ENCODE measurements at regions not wholly inside any gene's neighbourhood (a gene's known extent, or its start where the extent isn't known, plus 50 kb on each side); places are given as distances from the start of the nearest gene placed in this dataset.

- Histone ChIP-seq H3K9ac (replicated peaks in 1 of 4; ENCODE audit: extremely low read depth in 1 of 4, low read depth in 3 of 4, low read length in 3 of 4) (no peak overlapping the region), H4K20me1 (replicated peaks in 1 of 2; ENCODE audit: control insufficient read depth in 1 of 2, insufficient read depth in 2 of 2, low read length in 2 of 2) (no peaks in the 10 kb centered on the region), H3K4ac (replicated peaks; ENCODE audit: insufficient read length, low read depth, low read length) (no peak overlapping the region), H3K9me3 (ENCODE audit: insufficient read depth in 2 of 2, low read depth in 1 of 2, low read length in 1 of 2) (no peaks in the 10 kb centered on the region), H3K79me1 (ENCODE audit: low read depth, low read length) (no peaks in the 10 kb centered on the region), H2AK5ac (ENCODE audit: low read depth, low read length) (no peak overlapping the region), H2BK120ac (replicated peaks; ENCODE audit: low read depth, low read length) (no peak overlapping the region), H3K4me2 (ENCODE audit: insufficient read depth in 1 of 2, low read depth in 2 of 2, low read length in 2 of 2) (no peak overlapping the region), H3K79me2 (ENCODE audit: control insufficient read depth in 1 of 2, insufficient read depth in 2 of 2, low read length in 2 of 2) (no peaks in the 10 kb centered on the region), H2BK15ac (ENCODE audit: low read length) (no peak overlapping the region), H3K18ac (ENCODE audit: extremely low read depth, low read length) (no peak overlapping the region; the same call in 1 of the 2 replicates), H3K23ac (ENCODE audit: insufficient read length) (no peak overlapping the region), H3K14ac (ENCODE audit: insufficient read length) (no peak overlapping the region), H4K5ac (ENCODE audit: insufficient read length, low read depth, low read length) (no peak overlapping the region), H3K27me3 (replicated peaks in 1 of 4; ENCODE audit: control insufficient read depth in 3 of 4, extremely low read depth in 1 of 4, insufficient read depth in 3 of 4, low read length in 3 of 4) (no peaks in the 10 kb centered on the region), H3K36me3 (ENCODE audit: control insufficient read depth in 2 of 4, insufficient read depth in 4 of 4, low read length in 3 of 4) (no peaks in the 10 kb centered on the region), H4K8ac (ENCODE audit: extremely low read depth, insufficient read depth, low read length) (no peak overlapping the region), H3K27ac (ENCODE audit: low read depth, low read length) (no peak overlapping the region), H3K4me3 (ENCODE audit: extremely low read depth in 1 of 4, insufficient read depth in 2 of 4, low read depth in 3 of 4, low read length in 4 of 4) (no peak overlapping the region), H3K56ac (replicated peaks; ENCODE audit: insufficient read length, low read depth, low read length) (no peak overlapping the region), H3K4me1 (replicated peaks in 1 of 4; ENCODE audit: control insufficient read depth in 3 of 4, insufficient read depth in 4 of 4, low read length in 3 of 4) (peaks cover 0 to 9% (median 3%) of the 10 kb centered on the region in 4 experiments; a peak in 2 of 7 replicates), H3K23me2 (ENCODE audit: low read depth, low read length) (no peaks in the 10 kb centered on the region), H4K91ac (replicated peaks; ENCODE audit: insufficient read length, low read length) (no peak overlapping the region), H2BK12ac (ENCODE audit: low read depth, low read length) (no peak overlapping the region), H2BK20ac (ENCODE audit: low read length) (no peak overlapping the region), H2BK5ac (ENCODE audit: low read depth, low read length) (no peak overlapping the region), H2AFZ (ENCODE audit: low read length) (no peak overlapping the region)
- CTCF ChIA-PET (ENCODE audit: partially characterized antibody), result no interaction called here
- POLR2A ChIA-PET (ENCODE audit: partially characterized antibody), result no interaction called here
- TF ChIP-seq FOSL1 (IDR thresholded peaks at IDR 0.05; ENCODE audit: insufficient read depth, low read depth, low read length) (no peak), BCL11A (IDR thresholded peaks at IDR 0.05; ENCODE audit: low read depth in 2 of 2, low read length in 2 of 2) (no peak), CTCF (IDR thresholded peaks at IDR 0.05; ENCODE audit: control extremely low read depth in 1 of 3, insufficient read depth in 1 of 3, low read depth in 1 of 3, low read length in 3 of 3) (no peak), RXRA (IDR thresholded peaks at IDR 0.05; ENCODE audit: insufficient read depth, low read depth, low read length) (no peak), SP2 (IDR thresholded peaks at IDR 0.05; ENCODE audit: low read length) (no peak), HDAC2 (IDR thresholded peaks at IDR 0.05; ENCODE audit: borderline replicate concordance in 1 of 2, low read depth in 2 of 2, low read length in 2 of 2) (no peak), POLR2AphosphoS5 (IDR thresholded peaks at IDR 0.05; ENCODE audit: low read depth, low read length) (no peak), ZNF274 (IDR thresholded peaks at IDR 0.05; ENCODE audit: borderline replicate concordance, extremely low read depth, low read length) (no peak), GABPA (IDR thresholded peaks at IDR 0.05; ENCODE audit: borderline replicate concordance, insufficient read depth, low read length) (no peak)
- no peak for DNase-seq (ENCODE audit: low read depth in 1 of 2, low spot score in 2 of 2)
- 82% methylated on average over 1 of the region's 1 CpG; no CpG with 5 or more reads in 1 of the 2 experiments for WGBS, 2 experiments (ENCODE audit: extremely low coverage in 1 of 2, insufficient coverage in 1 of 2, insufficient read length in 1 of 2, insufficient replicate concordance in 2 of 2, low coverage in 1 of 2, low lambda C conversion rate in 2 of 2, missing lambda C conversion rate in 1 of 2)
- no peak for FAIRE-seq
Observed at GRCh38 chr5:152606776-152607364, 201.8 kb upstream of the NMUR2 start.
